ENCODE measurements at regions not wholly inside any gene's neighbourhood (a gene's known extent, or its start where the extent isn't known, plus 50 kb on each side); places are given as distances from the start of the nearest gene placed in this dataset.

GRCh38 chr14:48937541-48938195, 648.5 kb downstream of the RPS29 start:
- TF ChIP-seq MAX (IDR thresholded peaks at IDR 0.05; ENCODE audit: low read depth, low read length), result no peak
- TF ChIP-seq, protein P1, sequence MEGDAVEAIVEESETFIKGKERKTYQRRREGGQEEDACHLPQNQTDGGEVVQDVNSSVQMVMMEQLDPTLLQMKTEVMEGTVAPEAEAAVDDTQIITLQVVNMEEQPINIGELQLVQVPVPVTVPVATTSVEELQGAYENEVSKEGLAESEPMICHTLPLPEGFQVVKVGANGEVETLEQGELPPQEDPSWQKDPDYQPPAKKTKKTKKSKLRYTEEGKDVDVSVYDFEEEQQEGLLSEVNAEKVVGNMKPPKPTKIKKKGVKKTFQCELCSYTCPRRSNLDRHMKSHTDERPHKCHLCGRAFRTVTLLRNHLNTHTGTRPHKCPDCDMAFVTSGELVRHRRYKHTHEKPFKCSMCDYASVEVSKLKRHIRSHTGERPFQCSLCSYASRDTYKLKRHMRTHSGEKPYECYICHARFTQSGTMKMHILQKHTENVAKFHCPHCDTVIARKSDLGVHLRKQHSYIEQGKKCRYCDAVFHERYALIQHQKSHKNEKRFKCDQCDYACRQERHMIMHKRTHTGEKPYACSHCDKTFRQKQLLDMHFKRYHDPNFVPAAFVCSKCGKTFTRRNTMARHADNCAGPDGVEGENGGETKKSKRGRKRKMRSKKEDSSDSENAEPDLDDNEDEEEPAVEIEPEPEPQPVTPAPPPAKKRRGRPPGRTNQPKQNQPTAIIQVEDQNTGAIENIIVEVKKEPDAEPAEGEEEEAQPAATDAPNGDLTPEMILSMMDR (IDR thresholded peaks at IDR 0.05; ENCODE audit: low read depth, low read length), result no peak
